HEK293T (cell line): ENCODE measurements at regions not wholly inside any gene's neighbourhood (a gene's known extent, or its start where the extent isn't known, plus 50 kb on each side); places are given as distances from the start of the nearest gene placed in this dataset.
"Not testable (repeated sequence)": the region's sequence is repeated elsewhere in the genome, so short reads cannot be mapped to it uniquely, and the experiment has no call there.

Experiments used
- ARNT ChIP-seq: fragments of 450-650 bp; IDR thresholded peaks from 2 replicates; pipeline ENCODE4 v1.6.1; 2017; ENCODE audit warnings: mild to moderate bottlenecking
- BHLHE40 ChIP-seq: fragments of 450-650 bp; IDR thresholded peaks from 2 replicates; pipeline ENCODE4 v1.6.1; 2016; ENCODE audit warnings: mild to moderate bottlenecking, moderate library complexity, borderline replicate concordance
- CTBP1 ChIP-seq: fragments of 450-650 bp; IDR thresholded peaks from 2 replicates; pipeline ENCODE4 v1.6.1; 2016; ENCODE audit warnings: borderline replicate concordance
- ELF4 ChIP-seq: fragments of 450-650 bp; IDR thresholded peaks from 2 replicates; pipeline ENCODE4 v1.6.1; 2017; ENCODE audit warnings: antibody characterized with exemption
- FOXA1 ChIP-seq: fragments of 450-650 bp; IDR thresholded peaks from 2 replicates; pipeline ENCODE4 v1.6.1; 2016; ENCODE audit warnings: mild to moderate bottlenecking
- FOXK2 ChIP-seq: fragments of 450-650 bp; IDR thresholded peaks from 2 replicates; pipeline ENCODE4 v1.6.1; 2016; ENCODE audit warnings: mild to moderate bottlenecking
- FOXM1 ChIP-seq: fragments of 450-650 bp; IDR thresholded peaks from 2 replicates; pipeline ENCODE4 v1.6.1; 2017; ENCODE audit warnings: mild to moderate bottlenecking, borderline replicate concordance
- LEF1 ChIP-seq: fragments of 450-650 bp; IDR thresholded peaks from 2 replicates; pipeline ENCODE4 v1.6.1; 2017; ENCODE audit warnings: mild to moderate bottlenecking, borderline replicate concordance
- NFRKB ChIP-seq: fragments of 450-650 bp; IDR thresholded peaks from 2 replicates; pipeline ENCODE4 v1.6.1; 2016; ENCODE audit warnings: mild to moderate bottlenecking, moderate library complexity
- SP1 ChIP-seq: fragments of 450-650 bp; IDR thresholded peaks from 2 replicates; pipeline ENCODE4 v1.6.1; 2017
- SUZ12 ChIP-seq: fragments of 450-650 bp; IDR thresholded peaks from 2 replicates; pipeline ENCODE4 v1.6.1; 2016; ENCODE audit warnings: mild to moderate bottlenecking
- TARDBP ChIP-seq: fragments of 450-650 bp; IDR thresholded peaks from 2 replicates; pipeline ENCODE4 v1.6.1; 2016
- ZNF384 ChIP-seq: fragments of 450-650 bp; IDR thresholded peaks from 2 replicates; pipeline ENCODE4 v1.6.1; 2016
- TF ChIP-seq, protein P1 (sequence below): fragments of 450-650 bp; IDR thresholded peaks from 2 replicates; pipeline ENCODE4 v1.6.1; 2016

DNA sequence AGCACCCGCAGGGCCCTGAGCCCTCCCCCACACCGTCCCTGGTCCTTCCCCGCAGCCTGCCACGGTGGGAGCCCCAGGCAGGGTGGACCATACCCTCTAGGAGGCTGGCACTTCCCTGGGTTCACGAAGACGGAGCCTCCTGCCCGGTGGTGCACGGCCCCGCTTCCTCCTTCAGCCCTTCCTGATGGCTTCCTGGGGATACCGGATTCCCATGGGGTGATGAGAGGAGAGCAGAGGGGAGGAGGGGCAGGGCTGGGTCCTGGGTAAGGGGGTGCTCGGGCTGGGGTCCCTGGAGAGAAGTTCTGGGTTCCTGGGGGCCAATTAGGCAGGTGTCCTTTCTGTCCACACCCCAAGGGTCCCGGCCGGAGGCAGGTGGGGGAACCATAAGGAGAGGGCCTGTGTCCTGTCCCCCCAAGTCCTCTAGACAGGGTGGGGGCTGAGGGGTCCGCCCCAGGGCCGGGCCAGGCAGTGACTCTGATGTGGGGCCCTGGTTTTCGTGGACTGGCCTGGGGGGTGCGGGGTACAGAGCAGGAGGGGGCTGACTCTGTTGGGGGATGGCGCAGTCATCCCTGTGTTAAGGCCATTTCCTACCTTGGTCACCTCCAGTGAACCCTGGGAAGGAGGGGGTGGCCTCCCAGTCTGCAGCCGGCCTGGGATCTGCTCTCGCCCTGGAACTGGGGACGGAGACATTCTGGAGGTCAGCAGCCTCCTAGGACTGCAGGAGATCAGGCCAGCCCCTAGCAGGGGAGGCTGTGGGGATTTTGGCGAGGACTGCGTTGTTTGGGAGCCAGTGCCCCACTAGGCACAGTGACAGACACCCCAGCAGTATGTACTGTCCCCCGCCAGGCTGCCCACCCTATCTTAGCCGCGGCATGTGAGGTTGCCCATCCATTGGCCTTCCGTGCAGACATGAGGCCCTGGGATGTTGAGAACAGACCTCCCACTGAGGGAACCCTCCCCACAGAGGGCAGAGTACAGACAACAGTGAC, 366.4 kb downstream of the TMEM121 start:
- not testable (repeated sequence) for TF ChIP-seq CTBP1, SP1, SUZ12, FOXK2, BHLHE40, ARNT, NFRKB, LEF1, FOXM1, ZNF384, ELF4, TARDBP, FOXA1
- TF ChIP-seq, protein P1, sequence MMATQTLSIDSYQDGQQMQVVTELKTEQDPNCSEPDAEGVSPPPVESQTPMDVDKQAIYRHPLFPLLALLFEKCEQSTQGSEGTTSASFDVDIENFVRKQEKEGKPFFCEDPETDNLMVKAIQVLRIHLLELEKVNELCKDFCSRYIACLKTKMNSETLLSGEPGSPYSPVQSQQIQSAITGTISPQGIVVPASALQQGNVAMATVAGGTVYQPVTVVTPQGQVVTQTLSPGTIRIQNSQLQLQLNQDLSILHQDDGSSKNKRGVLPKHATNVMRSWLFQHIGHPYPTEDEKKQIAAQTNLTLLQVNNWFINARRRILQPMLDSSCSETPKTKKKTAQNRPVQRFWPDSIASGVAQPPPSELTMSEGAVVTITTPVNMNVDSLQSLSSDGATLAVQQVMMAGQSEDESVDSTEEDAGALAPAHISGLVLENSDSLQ = not testable (repeated sequence)
